ENCODE measurements at regions not wholly inside any gene's neighbourhood (a gene's known extent, or its start where the extent isn't known, plus 50 kb on each side); places are given as distances from the start of the nearest gene placed in this dataset.
A peak's percentile ranks its signal among the peaks of the same experiment; 100 is the strongest.

DNA sequence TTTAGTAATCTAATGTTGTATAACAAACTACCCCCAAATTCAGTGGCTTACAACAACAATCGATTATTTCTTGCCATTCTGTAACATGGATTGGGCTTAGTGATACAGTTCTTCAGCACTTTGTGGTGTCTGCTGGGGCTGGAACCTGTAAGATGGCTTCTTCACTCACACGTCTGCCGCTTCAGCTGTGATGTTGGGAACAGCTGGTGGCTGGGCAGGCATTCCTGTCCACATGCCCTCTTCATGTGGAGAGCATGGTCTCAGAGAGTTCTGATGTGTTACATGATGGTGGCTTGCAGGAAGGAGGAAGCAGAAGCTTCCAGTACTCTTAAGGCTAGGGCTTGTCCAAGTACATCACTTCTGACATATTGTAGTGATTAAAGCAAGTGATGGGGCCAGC is 276.9 kb downstream of the PTBP2 start:
- intact Hi-C loops (cut with DNase I) = no loop called here
- Histone ChIP-seq H3K9me3 (no peaks in the 10 kb centered on the region), H3K4me3 (no peak overlapping the region), H3K27ac (no peak overlapping the region), H3K36me3 (no peaks in the 10 kb centered on the region), H3K4me1 (no peaks in the 10 kb centered on the region), H3K27me3 (no peaks in the 10 kb centered on the region)
- DNase-seq (no peak), ATAC-seq (no peak)
- TF ChIP-seq, protein P1, sequence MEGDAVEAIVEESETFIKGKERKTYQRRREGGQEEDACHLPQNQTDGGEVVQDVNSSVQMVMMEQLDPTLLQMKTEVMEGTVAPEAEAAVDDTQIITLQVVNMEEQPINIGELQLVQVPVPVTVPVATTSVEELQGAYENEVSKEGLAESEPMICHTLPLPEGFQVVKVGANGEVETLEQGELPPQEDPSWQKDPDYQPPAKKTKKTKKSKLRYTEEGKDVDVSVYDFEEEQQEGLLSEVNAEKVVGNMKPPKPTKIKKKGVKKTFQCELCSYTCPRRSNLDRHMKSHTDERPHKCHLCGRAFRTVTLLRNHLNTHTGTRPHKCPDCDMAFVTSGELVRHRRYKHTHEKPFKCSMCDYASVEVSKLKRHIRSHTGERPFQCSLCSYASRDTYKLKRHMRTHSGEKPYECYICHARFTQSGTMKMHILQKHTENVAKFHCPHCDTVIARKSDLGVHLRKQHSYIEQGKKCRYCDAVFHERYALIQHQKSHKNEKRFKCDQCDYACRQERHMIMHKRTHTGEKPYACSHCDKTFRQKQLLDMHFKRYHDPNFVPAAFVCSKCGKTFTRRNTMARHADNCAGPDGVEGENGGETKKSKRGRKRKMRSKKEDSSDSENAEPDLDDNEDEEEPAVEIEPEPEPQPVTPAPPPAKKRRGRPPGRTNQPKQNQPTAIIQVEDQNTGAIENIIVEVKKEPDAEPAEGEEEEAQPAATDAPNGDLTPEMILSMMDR (IDR thresholded peaks at IDR 0.05) = no peak

DNA sequence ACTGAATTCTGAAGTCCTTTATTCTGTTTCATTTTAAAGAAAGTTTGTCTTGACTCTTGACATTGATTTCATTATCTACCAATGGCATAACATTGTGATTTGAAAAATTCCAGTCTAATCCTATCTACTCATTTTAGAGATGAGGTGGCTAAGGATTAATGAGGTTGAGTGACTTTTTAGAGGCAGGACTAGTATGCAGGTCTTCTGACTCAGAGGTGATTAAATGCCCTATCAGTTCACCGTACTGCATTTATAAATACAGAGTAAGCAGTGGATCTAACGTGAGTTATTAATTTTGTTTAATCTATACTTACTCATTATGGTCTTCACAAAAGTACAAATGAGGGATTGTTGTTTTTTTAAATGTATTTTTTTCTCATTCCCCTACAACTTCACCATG is 277.6 kb downstream of the PTBP2 start:
- no peaks in the 10 kb centered on the region for H3K9me3 ChIP-seq
- intact Hi-C loops (cut with DNase I) = no loop called here
- TF ChIP-seq, protein P1 (IDR thresholded peaks at IDR 0.05) = no peak
- H3K36me3 ChIP-seq = no peaks in the 10 kb centered on the region
- H3K27me3 ChIP-seq = no peaks in the 10 kb centered on the region
- no peak overlapping the region for H3K27ac ChIP-seq
- H3K4me3 ChIP-seq = no peak overlapping the region
- no peak for ATAC-seq
- no peaks in the 10 kb centered on the region for H3K4me1 ChIP-seq
- no peak for DNase-seq

DNA sequence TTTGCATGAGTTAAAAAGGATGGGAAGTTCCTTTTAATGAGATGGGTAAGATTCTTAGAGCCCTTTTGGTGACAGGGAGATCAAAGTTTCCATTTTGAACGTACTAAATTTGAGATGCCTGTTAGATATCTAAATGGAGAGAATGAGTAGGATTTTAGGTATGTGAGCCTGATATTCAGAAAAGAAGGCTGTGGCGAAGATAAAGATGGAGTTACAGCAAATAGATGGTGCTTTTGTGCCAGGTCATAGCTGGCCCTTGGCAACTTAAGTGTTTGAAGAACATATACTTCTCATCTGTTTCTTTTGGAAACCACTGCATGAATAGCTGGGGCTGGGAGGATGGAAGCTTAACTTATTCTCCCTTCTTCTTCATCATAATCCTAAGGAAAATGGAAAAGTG is 282.5 kb downstream of the PTBP2 start:
- ATAC-seq (no peak), DNase-seq (no peak)
- H3K27ac ChIP-seq = no peak overlapping the region
- no peaks in the 10 kb centered on the region for H3K9me3 ChIP-seq
- intact Hi-C loops (cut with DNase I) = no loop called here
- H3K4me1 ChIP-seq = no peaks in the 10 kb centered on the region
- H3K36me3 ChIP-seq = no peaks in the 10 kb centered on the region
- H3K27me3 ChIP-seq = no peaks in the 10 kb centered on the region
- TF ChIP-seq, protein P1 (IDR thresholded peaks at IDR 0.05) = no peak
- no peak overlapping the region for H3K4me3 ChIP-seq

DNA sequence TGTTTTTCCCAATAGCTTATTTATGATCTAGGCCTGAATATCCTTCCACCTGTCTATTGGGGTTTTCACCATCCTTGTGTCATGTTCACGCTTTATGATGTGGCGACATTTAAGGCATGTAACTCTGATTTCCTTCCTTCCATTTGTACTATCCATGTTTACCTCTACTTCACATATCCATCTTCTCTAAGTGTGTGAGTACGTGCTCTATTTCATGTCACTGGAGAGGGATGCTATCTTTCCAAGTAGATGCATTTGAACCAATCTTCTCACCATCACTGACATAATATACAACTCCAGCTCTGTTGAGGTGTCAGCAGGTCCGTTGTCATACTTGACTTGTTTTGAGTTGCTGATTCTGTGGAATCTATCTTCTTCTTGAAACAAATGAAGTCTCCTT is 283.2 kb downstream of the PTBP2 start:
- H3K4me1 ChIP-seq = no peaks in the 10 kb centered on the region
- no peaks in the 10 kb centered on the region for H3K36me3 ChIP-seq
- no peak for ATAC-seq
- TF ChIP-seq, protein P1 (IDR thresholded peaks at IDR 0.05) = no peak
- no peak overlapping the region for H3K4me3 ChIP-seq
- no peaks in the 10 kb centered on the region for H3K9me3 ChIP-seq
- no peak overlapping the region for H3K27ac ChIP-seq
- intact Hi-C loops (cut with DNase I) = no loop called here
- no peaks in the 10 kb centered on the region for H3K27me3 ChIP-seq
- DNase-seq = no peak

DNA sequence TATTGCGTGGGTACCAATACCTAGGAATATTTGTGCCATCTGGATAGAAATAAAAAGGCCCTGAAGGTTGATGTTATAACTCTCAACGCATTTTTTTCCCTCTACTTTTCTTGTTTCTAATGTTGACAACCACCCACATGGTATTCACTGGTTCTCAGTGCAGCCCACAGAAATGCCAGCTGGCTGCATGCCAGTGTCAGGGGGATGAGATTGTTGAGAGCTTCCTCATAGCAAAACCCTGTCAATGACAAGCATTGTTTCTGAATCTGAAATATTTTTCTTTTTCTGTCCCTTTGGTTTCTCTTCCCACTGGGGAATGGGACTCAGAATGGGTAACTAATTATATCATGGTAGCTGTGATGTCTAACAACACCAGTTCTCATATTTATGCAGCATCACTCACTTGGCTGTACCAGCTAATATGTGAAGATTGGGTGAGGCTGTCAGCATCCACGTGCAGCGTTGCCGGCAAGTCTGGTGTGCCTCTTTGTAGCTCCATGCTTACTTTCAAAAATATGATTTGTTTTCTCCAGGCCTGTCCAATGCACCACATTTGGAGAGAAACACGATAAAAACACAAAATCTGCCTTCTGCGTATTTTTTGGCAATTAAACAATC is 284.6 kb downstream of the PTBP2 start:
- H3K27me3 ChIP-seq = no peaks in the 10 kb centered on the region
- no peak for ATAC-seq
- H3K27ac ChIP-seq = no peak overlapping the region
- H3K9me3 ChIP-seq = no peaks in the 10 kb centered on the region
- TF ChIP-seq, protein P1 (IDR thresholded peaks at IDR 0.05) = no peak
- H3K36me3 ChIP-seq = no peaks in the 10 kb centered on the region
- peak in 1 of 4 donors; percentile 16 for DNase-seq
- H3K4me3 ChIP-seq = no peak overlapping the region
- intact Hi-C loops (cut with DNase I) = no loop called here
- no peaks in the 10 kb centered on the region for H3K4me1 ChIP-seq
